Right kidney (tissue), 1 donor: ENCODE measurements at regions not wholly inside any gene's neighbourhood (a gene's known extent, or its start where the extent isn't known, plus 50 kb on each side); places are given as distances from the start of the nearest gene placed in this dataset.
"Not testable (repeated sequence)": the region's sequence is repeated elsewhere in the genome, so short reads cannot be mapped to it uniquely, and the experiment has no call there.

Experiments
- DNase-seq: peaks from one replicate; pipeline ENCODE4 v3.0.0-alpha.2; 2016

DNA sequence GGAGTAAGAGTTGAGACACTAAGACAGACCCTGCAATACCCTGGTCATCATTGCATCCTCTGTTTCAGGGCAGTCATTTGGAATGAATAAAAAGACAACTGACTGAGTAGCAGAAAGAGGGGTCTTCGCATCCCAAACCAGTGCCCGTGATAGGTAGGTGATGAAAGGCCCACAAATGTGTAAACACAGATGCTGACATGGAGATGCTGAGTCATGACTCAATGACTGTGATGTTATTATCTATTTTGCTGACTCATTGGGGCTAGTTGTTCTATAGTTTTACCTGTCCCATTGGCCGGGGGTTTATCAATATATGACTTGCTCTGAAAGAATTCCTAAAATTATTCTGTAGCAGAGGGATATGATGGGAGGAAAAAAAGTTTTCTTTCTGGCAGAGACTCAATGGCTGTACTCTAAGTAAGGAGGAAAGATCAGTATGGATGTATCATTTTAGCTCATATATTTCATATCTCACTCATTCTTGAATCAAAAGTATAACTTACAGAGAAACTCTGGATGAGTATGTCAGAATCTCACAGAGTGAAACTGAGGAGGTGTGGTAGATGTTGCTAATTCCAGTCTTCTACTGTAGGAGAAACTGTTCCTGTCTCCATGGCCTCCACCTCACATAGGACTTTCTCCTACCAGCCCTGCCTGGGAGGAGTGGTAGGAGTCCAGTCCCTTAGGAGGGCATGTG, 119.9 kb upstream of the PREP start:
- no peak for DNase-seq

DNA sequence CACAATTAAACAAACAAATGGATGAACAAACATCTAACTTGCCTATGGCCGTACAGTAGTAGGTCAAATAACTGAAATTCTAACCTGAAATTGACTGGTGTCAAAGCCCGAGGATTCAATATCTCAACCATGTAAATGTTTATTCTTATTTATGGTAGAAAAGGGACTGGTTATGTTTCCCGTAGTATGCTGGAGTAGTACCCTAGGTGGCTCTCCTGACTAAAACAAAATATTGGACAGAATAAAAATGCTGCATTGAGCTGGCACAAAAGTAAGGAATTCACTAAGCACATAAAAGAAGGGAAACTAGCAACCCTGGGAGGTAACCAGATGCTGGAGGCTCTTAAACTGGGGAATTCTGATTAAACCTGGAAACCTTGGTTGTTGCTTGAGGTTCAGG, 117.1 kb upstream of the PREP start:
- no peak for DNase-seq

DNA sequence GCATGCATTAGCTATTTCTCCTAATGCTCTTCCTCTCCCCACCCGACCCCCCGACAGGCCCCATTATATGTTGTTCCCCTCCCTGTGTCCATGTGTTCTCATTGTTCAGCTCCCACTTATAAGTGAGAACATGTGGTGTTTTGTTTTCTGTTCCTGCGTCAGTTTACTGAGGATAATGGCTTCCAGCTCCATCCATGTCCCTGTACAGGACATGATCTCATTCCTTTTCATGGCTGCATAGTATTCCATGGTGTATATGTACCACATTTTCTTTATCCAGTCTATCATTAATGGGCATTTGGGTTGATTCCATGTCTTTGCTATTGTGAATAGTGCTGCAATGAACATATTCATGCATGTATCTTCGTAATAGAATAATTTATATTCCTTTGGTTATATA, 116.1 kb upstream of the PREP start:
- DNase-seq = not testable (repeated sequence)

DNA sequence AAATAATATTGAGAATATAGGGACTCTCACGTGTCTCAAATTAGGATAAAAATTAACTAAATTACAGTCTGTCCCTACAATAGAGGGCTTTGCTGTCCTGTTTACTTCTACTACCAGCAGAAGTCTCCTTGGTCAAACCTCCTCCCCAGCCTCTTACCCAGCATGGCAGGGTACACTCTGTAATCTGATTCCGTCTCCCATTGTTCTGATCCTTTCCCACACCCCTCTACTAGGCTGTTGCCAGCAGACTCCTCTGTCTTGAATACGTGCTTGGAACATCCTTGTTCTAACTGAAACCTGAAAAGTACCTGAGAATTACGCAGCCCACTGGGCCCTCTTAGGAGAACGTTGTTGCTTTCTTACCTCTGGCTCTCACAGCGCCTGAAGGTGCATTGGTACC, 112.2 kb upstream of the PREP start:
- DNase-seq = no peak

DNA sequence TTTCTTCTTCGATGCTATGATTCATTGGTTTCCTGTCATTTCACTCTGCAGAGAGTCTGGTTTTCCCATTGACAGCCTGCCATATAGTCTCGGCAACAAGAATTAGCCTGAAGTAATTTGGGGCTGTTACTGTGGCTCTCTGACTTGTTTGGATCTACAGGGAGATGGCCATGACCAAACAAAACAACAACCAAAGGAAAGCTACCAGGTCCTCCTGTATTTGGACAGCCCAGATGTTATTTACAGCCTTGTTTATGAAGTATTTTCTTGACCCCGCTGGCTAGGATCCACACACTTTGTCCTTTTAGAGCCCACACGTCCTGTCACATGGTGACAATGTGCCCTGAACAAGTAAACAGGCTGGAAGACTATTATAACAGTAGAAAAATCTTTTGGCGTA, 111.4 kb upstream of the PREP start:
- no peak for DNase-seq

DNA sequence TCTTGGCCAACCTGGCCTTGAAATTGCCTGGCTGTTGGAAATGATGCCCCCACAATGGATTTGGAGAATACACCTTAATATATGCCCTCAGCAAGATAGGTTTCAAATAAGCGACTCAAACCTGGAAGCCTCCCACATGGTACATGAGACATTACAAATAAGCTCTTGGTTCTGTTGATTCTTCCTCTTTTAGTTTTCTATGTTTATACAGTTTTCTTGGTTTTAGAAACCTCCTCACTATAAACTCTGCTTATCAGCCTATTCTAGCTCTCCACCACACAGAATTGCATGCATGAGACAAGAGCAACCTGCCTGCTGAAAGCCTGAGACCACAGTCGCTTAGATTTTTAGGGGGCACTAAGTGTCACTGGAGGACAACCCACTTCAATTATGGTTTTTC, 108.8 kb upstream of the PREP start:
- no peak for DNase-seq

DNA sequence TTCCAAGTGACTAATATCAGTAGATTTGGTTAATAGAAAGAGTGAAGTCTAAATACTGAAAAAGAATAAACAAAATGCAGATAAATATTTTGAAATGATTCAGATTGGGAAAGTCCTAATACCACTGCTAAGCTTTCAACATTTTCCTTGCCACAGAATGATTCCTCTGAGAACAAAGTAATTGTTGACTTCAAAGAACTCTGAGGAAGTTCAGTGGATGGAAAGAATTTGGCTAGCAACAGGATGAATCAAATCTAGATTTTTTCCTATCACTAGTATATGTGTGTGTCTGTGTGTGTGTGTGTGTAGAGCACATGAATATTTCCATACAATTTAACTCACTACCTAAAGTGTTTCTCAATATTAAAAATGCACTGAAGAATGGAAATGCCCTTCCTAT, 107.9 kb upstream of the PREP start:
- DNase-seq = no peak

DNA sequence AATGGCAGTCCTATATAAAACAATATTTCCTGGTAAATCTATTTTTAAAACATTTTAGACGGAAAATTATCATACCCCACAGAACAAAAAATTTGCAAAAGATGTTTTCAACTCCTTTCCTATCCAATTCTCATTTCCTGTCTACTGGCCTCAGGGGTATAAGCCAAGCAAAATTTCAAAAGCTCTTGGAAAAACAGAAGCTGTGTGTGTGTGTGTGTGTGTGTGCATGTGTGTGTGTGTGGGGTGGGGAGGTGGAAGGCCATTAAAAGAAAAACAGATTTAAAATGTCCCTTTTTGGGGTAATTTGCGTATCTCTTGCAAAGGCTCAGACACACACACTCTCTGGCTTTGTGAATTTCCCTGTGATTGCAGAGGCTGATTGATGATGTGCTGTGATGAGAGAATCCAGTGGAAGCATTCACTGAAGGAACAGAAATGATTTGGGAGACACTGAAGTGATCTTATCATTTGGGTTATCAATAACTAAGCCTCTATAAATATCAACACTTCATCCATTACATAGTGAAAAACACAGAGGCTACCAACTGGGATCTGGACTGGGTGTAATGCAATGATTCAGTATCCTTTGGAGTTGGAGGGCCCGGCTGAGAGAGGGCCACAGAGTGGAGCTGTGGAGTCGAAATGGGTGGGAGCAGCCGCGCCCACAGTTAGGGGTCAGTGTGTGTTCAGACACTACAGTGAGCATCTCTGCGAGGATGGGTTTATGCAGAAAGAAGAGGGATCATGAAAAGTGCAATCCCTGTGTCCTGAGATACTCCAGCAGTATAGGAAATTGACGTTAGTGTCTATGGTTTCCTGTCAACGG, 106.8 kb upstream of the PREP start:
- peak; percentile 11 for DNase-seq

DNA sequence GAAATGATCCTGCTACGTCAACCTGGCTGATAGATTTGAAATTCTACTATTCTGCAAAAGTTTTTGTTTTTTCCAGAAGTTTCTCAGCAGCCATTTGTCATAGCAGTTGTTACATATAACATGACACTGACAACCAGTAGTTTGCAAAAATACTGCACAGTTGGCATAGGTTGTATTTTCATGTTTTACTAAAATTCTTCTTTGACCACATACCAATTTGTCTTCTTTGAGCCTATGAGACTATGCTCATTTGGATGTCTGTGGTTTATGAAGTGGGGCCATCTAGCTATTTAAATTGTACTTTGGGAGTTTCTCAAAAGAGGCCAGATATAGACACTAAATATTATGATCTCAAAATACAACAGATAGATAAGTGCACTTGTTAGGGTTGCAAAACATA, 104.9 kb upstream of the PREP start:
- DNase-seq = no peak

DNA sequence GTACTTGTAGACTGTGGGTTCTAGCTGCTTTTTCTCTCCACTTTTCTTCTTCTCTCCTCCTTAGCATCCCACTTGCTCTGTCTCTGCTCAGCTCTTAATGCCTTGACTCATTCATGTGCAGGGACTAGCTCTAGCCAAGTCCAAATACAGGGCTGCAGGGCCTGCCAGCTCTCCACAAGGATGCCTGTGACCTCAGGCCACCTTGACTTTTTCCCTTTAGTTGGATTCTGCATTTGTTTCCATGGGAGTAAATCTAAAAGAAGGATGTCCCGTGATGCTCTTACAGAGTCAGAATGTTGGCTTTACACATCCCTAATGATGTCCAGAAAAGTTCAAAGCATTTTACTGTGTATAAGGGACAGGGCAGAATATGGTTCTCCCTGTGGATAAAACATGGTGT, 101.8 kb upstream of the PREP start:
- no peak for DNase-seq

DNA sequence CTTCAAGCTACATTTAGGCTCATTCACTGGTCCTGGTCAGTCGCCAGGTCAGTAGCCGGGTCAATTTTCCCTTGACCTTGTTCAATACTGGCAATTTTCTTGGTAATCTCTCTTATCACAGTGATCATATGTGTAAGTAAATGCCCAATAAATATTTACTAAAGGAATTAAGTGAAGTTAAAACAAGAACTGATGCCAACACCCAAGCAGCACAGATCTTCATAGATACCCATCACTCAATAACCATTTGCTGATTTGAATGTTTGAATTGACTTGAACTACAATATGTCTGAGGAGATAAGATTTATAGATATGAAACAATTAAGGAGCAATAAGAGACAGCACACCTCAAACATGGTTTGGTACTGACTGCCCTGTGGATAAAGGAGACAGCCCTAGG, 100.8 kb upstream of the PREP start:
- no peak for DNase-seq

DNA sequence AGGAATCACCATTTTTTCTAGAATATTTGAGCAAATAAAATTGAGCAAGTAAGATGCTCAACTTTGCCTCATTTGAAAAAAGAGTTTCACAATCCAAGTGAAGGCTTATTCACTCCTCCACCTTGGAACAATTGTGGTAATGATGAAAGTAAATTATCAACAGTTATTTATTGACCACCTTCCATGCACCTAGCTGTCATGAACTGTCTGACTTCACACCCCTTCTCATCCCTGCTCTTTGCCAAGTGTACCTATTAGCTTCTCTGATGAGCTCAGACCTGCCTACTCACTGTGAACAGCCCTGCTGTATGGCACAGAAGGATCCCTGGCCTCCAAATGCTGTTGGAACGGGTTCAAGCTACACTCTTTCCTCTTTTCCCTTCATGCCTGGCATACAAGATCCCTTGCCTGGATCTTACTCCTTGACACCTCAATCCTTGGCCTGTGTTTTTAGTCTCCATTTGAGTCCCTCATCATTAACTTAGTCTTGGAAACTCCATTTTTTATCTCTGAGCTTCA, 99.0 kb upstream of the PREP start:
- no peak for DNase-seq

DNA sequence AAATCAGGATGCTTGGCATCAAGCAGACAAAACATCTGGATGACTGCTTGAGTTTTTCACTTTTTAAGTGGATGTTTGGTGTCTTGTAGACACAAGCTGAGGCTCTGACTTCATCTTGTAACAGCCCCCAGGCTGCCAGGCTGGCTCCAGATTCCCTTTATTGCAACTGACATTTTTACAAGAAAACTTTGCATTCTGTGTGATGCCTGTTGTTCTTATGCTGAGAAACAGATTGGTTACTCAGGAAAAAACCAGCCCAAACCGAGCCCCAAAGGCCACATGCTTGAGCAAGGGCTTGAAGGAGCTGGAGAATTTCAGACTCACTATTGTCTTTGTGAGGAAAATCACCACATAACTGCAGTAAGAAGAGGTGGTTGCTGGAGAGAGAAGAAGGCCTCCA, 98.4 kb upstream of the PREP start:
- DNase-seq = no peak

DNA sequence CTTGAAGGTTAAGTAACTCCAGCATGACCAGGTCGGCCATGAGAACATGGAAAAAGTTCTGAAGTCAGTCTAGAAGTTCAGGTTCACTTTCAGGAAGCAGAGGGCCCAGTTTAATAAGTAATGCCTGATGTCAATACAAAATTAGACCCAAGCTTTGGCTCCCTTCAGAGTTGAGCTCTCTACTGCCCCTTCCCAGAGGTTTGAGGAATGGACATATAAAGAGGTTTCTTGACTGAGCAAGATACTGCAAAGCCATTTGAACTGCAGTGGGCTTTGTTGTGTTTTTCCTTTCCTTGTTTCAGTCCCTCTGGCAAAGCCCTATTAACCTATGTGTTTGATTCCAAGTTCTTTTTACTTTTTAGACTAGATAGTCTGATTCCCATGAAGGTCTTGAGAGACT, 97.8 kb upstream of the PREP start:
- DNase-seq = no peak

DNA sequence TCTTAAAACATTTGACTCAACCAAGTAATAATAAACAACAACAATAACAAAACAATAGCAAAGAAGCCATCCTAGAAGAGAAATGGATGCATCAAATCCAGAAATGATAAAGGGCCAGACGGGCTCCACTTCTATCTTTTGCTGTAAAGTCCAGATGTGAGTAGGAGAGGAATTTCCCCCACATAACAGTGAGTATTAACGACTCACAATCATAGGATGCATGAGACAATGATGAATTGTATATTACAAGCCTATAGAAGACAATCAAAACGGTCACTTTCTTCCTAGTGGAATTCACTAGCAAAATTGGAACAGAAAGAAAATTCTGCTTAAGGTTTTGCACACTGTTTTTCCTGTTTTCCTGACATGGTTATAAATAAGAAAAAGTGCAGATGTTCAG, 97.0 kb upstream of the PREP start:
- no peak for DNase-seq

DNA sequence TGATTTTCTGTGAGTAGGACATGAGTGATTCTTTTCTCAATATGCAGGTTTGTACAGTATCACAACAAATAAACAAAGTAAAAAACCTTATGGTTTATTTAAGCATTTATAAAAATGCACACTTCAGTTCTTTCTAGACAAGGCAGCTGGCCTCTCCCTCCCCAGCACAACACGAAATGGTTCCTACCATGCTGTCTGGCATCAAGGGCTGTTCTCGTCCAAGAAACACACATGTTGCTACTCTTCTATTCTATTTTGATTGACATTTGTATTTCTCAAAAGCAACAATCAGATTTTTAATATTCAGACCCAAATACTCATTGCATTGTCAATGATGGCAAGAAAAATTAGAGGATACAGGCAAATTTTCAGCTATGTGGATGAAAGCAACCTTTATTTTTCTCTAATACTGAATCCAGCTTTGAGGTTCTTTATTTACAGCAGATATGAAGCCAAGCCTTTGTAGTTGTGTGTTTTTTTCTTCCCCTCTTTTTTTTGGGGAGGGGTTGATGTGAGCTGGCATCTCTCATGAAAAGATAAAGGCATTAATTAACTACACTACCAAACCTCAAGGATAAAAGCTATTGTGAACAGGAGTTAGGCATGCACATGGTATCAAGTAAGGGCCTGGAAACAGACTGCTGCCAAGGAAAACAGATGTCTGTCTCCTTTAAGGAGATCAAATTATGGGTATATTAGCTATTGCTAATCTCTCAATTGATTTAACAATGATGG, 96.4 kb upstream of the PREP start:
- DNase-seq = no peak

DNA sequence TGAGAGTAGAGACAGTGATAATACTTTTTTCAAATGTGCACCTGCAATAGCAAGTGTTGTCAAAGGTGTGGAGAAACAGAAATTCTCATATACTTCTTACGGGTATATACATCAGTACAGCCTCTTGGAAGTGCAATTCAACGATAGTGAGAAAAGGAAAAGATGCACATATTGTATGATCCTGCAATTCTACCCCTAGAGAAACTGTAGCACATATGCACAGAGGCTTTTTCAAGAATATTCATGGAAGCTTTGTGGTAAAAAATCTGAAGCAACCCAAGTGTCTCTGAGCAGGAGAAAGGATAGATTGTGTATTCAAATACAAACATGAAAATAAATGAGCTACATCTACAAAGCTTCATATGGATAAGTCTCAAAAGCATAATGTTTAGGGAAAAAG, 94.7 kb upstream of the PREP start:
- no peak for DNase-seq

DNA sequence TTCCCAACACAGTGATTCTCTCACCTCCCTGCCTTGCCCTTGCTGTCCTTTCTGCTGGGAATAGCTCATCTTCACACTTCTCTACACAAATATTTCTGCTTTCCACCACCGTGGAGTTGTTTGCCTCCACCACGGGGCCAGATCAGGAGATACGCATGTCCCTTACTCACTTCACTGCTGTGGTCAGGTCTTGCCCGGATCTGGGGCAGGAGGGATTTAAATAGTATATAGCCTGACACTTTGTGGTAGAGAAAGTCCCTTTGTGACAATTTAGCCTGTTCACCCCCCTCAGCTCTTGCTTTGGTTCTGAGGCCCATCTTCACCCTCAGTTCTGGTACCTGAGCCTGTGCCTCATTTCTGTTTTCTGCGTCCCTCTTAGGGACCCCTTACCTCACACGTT, 92.6 kb upstream of the PREP start:
- no peak for DNase-seq

DNA sequence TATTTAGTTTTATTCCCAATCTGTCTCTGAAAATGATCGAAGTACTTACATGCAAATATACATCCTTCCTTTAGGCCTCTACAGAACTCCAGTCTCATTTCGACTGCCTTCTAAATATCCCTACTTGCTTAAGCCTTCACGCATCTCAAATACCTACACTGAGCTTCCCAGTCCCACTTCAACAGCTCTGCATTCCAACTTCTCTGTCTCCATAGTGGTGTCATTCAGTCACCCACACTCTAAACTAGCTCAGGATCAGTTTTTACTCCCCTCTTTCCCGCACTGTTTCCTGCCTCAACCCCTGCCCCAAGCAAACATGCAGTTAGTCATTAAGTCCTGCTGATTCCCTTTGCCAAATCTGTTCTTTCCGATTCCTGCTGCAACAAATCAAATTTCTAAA, 91.8 kb upstream of the PREP start:
- DNase-seq = no peak

DNA sequence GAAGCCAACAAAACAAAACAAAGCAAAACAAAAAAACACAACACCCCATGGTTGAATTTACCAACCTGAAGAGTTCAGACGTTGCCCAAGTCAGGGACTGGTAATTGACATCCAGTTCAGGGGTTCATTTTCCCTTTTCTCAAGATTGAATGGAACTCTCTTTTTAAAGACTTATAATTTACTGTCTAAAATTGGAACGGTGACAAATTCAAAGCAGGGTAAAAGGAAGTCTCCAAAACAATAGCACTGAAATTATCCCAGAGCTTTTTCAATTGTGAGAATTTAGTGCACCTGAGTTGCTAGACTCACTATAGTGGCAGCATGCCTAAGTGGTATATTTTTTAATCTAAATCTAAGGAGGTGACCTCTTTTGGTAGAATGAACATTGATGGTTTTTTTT, 90.9 kb upstream of the PREP start:
- no peak for DNase-seq

DNA sequence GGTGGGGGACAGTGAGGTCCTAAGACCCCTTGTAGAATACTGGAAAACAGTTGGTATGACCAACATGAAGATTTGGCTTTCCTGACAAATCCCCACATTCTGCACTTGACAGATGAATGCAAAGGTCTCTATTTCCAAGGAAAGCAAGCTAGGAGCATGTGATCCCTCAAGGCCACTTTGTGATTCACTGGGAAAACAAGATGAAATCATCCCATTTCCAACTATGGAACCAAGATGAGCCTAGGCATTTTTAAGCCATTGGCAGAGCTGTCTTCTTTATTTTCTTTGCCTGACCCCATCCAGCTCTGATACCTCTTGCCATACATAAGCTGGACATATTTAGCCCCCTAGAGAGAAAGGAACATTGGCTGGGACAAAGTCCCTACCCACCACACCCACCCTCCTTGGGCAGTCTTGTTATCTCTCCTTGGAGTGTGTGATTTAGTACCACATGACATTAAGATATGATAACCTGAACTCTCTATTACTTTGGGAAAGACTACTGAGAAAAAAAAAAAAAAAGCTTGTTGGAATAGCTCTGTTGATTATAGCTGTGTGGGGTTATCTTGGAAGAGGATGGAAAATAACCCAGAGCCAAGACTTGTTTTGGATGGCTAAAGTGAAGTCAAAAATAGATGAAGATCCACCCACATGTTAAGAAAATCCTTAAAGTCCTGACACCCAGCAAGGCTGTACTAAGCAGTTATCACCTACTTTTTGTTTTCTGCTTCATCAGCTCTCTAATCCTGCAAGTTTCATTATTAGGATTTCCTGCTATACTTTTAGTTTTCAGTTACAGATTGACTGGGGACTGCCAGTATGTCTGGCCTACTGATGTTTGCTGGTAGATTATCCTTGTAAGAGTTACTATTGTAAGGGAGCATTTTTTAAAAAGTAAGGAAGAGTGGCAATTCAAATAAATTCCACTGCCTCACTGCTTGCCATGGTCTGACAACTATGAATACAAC, 90.1 kb upstream of the PREP start:
- DNase-seq = no peak

DNA sequence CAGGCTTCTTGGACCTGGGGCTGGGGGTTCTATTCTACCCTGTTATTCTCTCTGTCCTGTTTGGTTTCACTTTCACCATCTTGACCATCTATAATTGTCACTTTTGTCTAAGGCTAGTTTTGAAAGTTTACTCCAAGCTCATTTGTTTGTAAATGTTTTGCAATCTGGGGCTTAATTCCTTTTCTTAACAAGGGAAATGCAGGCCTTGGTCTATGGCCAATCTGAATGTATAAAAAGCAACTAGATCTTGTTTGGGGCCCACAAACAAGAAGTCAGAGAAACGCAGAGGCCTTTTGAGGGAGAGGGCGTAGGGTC, 86.3 kb upstream of the PREP start:
- DNase-seq = no peak
